HEK293 (cell line): ENCODE measurements at regions not wholly inside any gene's neighbourhood (a gene's known extent, or its start where the extent isn't known, plus 50 kb on each side); places are given as distances from the start of the nearest gene placed in this dataset.
A peak's percentile ranks its signal among the peaks of the same experiment; 100 is the strongest.

ENCODE experiments used
- CTCF ChIA-PET: fragments of 350-600 bp; formaldehyde crosslinking; extraction: SDS; loops from one replicate; lab custom pipeline; 2021; ENCODE audit warnings: antibody characterized with exemption; lab: Yijun Ruan, JAX
- POLR2A ChIA-PET: fragments of 300-600 bp; formaldehyde crosslinking; extraction: SDS; loops from one replicate; lab custom pipeline; 2020; ENCODE audit warnings: antibody characterized with exemption, inconsistent platforms; lab: Yijun Ruan, JAX
- H3K27ac ChIP-seq: fragments of 200-500 bp; sonication (Bioruptor generic); 2 replicates; pipeline ENCODE4 v1.5.1; 2014; ENCODE audit warnings: low read depth, low read length, control low read depth, inconsistent platforms; ENCODE audit errors: extremely low read depth
- H3K36me3 ChIP-seq, 2 experiments: fragments of 200-500 bp in 1 of 2; sonication (Bioruptor generic) in 1 of 2; 1 replicate in 1 of 2; 2 replicates in 1 of 2; pipeline ENCODE4 v1.5.1; 2014 to 2017; ENCODE audit warnings: inconsistent platforms in 2 of 2, low read length in 2 of 2; ENCODE audit not compliant: control insufficient read depth in 2 of 2, insufficient read depth in 1 of 2
- H3K4me1 ChIP-seq: fragments of 200-500 bp; sonication (Bioruptor generic); 2 replicates; pipeline ENCODE4 v1.5.1; 2014; ENCODE audit warnings: mild to moderate bottlenecking, low read length, inconsistent platforms; ENCODE audit not compliant: control insufficient read depth, insufficient read depth
- H3K4me3 ChIP-seq: 2 replicates; pipeline ENCODE4 v1.5.1; 2011; ENCODE audit warnings: low read depth, mild to moderate bottlenecking, control low read depth, low read length, moderate library complexity
- H3K9me3 ChIP-seq: fragments of 200-500 bp; sonication (Bioruptor generic); 2 replicates; pipeline ENCODE4 v1.5.1; 2014; ENCODE audit warnings: low read depth, low read length, inconsistent platforms; ENCODE audit not compliant: control insufficient read depth, insufficient read depth
- KLF9 ChIP-seq: fragments of 450-650 bp; formaldehyde crosslinking; IDR thresholded peaks from 2 replicates; pipeline ENCODE4 v1.5.1; 2016; ENCODE audit warnings: missing biosample characterization, missing genetic modification characterization, low read depth
- OVOL3 ChIP-seq: fragments of 450-650 bp; formaldehyde crosslinking; IDR thresholded peaks from 2 replicates; pipeline ENCODE4 v1.5.1; 2016; ENCODE audit warnings: missing biosample characterization, missing genetic modification characterization
- ZBTB48 ChIP-seq: fragments of 450-650 bp; formaldehyde crosslinking; IDR thresholded peaks from 2 replicates; pipeline ENCODE4 v1.5.1; 2016; ENCODE audit warnings: missing biosample characterization, missing genetic modification characterization
- ZNF121 ChIP-seq: fragments of 450-650 bp; formaldehyde crosslinking; IDR thresholded peaks from 2 replicates; pipeline ENCODE4 v1.5.1; 2016; ENCODE audit warnings: missing biosample characterization, missing genetic modification characterization
- ZNF157 ChIP-seq: fragments of 450-650 bp; formaldehyde crosslinking; IDR thresholded peaks from 2 replicates; pipeline ENCODE4 v1.5.1; 2016; ENCODE audit warnings: missing biosample characterization, missing genetic modification characterization
- ZNF214 ChIP-seq: fragments of 450-650 bp; formaldehyde crosslinking; IDR thresholded peaks from 2 replicates; pipeline ENCODE4 v1.5.1; 2017; ENCODE audit warnings: missing biosample characterization, mild to moderate bottlenecking, missing genetic modification characterization, borderline replicate concordance
- ZNF23 ChIP-seq: fragments of 450-650 bp; formaldehyde crosslinking; IDR thresholded peaks from 2 replicates; pipeline ENCODE4 v1.5.1; 2016; ENCODE audit warnings: missing biosample characterization, missing genetic modification characterization, borderline replicate concordance
- ZNF24 ChIP-seq: fragments of 450-650 bp; formaldehyde crosslinking; IDR thresholded peaks from 2 replicates; pipeline ENCODE4 v1.5.1; 2016; ENCODE audit warnings: missing biosample characterization, missing genetic modification characterization
- ZNF341 ChIP-seq: fragments of 450-650 bp; formaldehyde crosslinking; IDR thresholded peaks from 2 replicates; pipeline ENCODE4; 2016; ENCODE audit warnings: low read depth, missing biosample characterization, missing genetic modification characterization
- ZNF529 ChIP-seq: fragments of 450-650 bp; formaldehyde crosslinking; IDR thresholded peaks from 2 replicates; pipeline ENCODE4 v1.5.1; 2017; ENCODE audit warnings: missing genetic modification characterization, missing biosample characterization; ENCODE audit not compliant: insufficient replicate concordance
- ZNF596 ChIP-seq: fragments of 450-650 bp; IDR thresholded peaks from 2 replicates; pipeline ENCODE4 v1.5.0; 2018; ENCODE audit warnings: missing biosample characterization, mild to moderate bottlenecking, missing genetic modification characterization, moderate library complexity
- ZNF626 ChIP-seq: fragments of 450-650 bp; sonication (Bioruptor Pico); formaldehyde crosslinking; IDR thresholded peaks from 2 replicates; pipeline ENCODE4 v1.5.1; 2018; ENCODE audit warnings: missing biosample characterization, missing genetic modification characterization, inconsistent platforms
- ZNF629 ChIP-seq: fragments of 450-650 bp; formaldehyde crosslinking; IDR thresholded peaks from 2 replicates; pipeline ENCODE4 v1.5.1; 2017; ENCODE audit warnings: missing biosample characterization, missing genetic modification characterization
- TF ChIP-seq, protein P1 (sequence below): fragments of 450-650 bp; formaldehyde crosslinking; IDR thresholded peaks from 2 replicates; pipeline ENCODE4 v1.5.1; 2016; ENCODE audit warnings: missing biosample characterization, missing genetic modification characterization, borderline replicate concordance
- TF ChIP-seq, protein P2 (sequence below): fragments of 450-650 bp; formaldehyde crosslinking; IDR thresholded peaks from 2 replicates; pipeline ENCODE4 v1.5.1; 2016; ENCODE audit warnings: missing biosample characterization, missing genetic modification characterization
- TF ChIP-seq, protein P3 (sequence below): fragments of 450-650 bp; formaldehyde crosslinking; IDR thresholded peaks from 2 replicates; pipeline ENCODE4 v1.5.1; 2016; ENCODE audit warnings: missing biosample characterization, missing genetic modification characterization
- TF ChIP-seq, protein P4 (sequence below): fragments of 450-650 bp; formaldehyde crosslinking; IDR thresholded peaks from 2 replicates; pipeline ENCODE4 v1.5.1; 2016; ENCODE audit warnings: missing biosample characterization, missing genetic modification characterization
- TF ChIP-seq, protein P5 (sequence below): fragments of 450-650 bp; formaldehyde crosslinking; IDR thresholded peaks from 2 replicates; pipeline ENCODE4 v1.5.1; 2017; ENCODE audit warnings: missing biosample characterization, mild to moderate bottlenecking, missing genetic modification characterization, moderate library complexity

DNA sequence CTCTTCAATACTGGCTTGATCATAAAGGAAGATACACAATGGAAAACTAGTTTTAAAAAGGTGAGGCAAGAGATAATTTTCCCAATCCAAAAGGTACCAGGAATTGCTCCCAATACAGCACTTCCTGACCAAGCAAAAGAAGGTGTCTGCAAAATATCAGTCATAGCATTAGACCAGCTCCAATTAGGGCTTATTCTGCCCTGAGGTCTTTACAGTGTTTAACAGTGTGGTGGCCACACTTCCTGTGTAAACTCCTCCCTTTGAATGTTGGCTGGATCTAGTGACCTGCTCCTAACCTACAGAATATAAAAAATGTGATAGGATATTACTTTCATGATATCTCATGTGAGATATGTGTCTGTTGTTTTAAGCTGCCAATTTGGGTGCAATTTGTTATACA, 57.1 kb upstream of the BTN3A2 start (continued):
- no peak for TF ChIP-seq ZNF529 (tag by site-specific recombination)
- TF ChIP-seq, protein P1, sequence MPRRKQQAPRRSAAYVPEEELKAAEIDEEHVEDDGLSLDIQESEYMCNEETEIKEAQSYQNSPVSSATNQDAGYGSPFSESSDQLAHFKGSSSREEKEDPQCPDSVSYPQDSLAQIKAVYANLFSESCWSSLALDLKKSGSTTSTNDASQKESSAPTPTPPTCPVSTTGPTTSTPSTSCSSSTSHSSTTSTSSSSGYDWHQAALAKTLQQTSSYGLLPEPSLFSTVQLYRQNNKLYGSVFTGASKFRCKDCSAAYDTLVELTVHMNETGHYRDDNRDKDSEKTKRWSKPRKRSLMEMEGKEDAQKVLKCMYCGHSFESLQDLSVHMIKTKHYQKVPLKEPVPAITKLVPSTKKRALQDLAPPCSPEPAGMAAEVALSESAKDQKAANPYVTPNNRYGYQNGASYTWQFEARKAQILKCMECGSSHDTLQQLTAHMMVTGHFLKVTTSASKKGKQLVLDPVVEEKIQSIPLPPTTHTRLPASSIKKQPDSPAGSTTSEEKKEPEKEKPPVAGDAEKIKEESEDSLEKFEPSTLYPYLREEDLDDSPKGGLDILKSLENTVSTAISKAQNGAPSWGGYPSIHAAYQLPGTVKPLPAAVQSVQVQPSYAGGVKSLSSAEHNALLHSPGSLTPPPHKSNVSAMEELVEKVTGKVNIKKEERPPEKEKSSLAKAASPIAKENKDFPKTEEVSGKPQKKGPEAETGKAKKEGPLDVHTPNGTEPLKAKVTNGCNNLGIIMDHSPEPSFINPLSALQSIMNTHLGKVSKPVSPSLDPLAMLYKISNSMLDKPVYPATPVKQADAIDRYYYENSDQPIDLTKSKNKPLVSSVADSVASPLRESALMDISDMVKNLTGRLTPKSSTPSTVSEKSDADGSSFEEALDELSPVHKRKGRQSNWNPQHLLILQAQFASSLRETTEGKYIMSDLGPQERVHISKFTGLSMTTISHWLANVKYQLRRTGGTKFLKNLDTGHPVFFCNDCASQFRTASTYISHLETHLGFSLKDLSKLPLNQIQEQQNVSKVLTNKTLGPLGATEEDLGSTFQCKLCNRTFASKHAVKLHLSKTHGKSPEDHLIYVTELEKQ (tag by site-specific recombination), result no peak

DNA sequence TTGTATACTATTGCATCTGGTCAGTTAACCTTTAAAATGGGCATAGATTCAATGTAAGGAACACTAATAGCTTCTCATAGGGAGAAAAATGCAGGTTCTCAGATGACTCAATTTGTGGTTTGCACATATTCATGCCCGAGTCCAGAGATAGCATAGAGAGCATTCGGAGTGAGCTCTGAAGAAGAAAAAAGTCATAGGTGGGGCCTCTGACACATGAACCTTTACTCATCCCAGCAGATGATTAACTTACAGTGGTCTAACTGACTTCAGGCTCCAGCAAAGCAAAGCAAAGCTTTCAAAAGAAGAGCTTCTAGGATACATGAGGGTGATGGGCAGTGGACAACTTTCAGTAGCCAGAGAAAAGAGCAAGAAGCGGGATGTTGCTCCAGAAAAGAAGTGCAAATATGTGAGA, 55.3 kb upstream of the BTN3A2 start:
- H3K4me3 ChIP-seq, result no peak overlapping the region
- TF ChIP-seq OVOL3 (tag by site-specific recombination) (no peak), ZNF341 (no peak), ZNF596 (tag by site-specific recombination) (no peak), ZBTB48 (no peak), ZNF629 (tag by site-specific recombination) (no peak), ZNF157 (tag by site-specific recombination) (no peak), ZNF626 (no peak), KLF9 (no peak), ZNF214 (tag by site-specific recombination) (no peak)
- TF ChIP-seq, protein P1 (tag by site-specific recombination), result no peak
- TF ChIP-seq, protein P2, sequence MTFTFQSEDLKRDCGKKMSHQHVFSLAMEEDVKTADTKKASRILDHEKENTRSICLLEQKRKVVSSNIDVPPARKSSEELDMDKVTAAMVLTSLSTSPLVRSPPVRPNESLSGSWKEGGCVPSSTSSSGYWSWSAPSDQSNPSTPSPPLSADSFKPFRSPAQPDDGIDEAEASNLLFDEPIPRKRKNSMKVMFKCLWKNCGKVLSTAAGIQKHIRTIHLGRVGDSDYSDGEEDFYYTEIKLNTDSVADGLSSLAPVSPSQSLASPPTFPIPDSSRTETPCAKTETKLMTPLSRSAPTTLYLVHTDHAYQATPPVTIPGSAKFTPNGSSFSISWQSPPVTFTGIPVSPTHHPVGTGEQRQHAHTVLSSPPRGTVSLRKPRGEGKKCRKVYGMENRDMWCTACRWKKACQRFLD (tag by site-specific recombination), result no peak
- TF ChIP-seq, all 188 proteins: peak for 0
- ChIA-PET CTCF (interaction anchor here (0.7 to 1.3 kb wide), 6 partner anchors 10 to 121 kb away, joined by 3 to 6 read pairs (median 3); a partner anchor contains a TSS), POLR2A (interaction anchor here (1.7 kb wide), 1 partner anchor 93 kb away, joined by 5 read pairs; a partner anchor contains a TSS)
- H3K36me3 ChIP-seq, result no peaks in the 10 kb centered on the region
- no peak overlapping the region for H3K27ac ChIP-seq
- no peaks in the 10 kb centered on the region for H3K4me1 ChIP-seq
- H3K9me3 ChIP-seq, result no peaks in the 10 kb centered on the region

DNA sequence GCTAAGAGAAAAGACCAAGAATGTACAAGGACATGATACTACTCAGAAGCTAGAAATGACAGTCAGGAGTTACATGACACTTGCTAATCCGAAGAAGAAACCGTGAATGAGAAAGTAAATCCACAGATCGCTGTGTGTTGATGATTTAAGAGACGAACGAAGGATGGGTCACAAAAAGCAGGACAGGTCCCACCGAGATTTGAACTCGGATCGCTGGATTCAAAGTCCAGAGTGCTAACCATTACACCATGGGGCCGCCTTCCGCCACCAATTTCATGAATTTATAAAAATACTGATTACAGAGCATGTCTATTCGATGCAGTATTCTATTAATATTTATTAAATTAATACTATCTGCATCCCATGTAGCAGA, 54.0 kb upstream of the BTN3A2 start:
- Histone ChIP-seq H3K27ac (no peak overlapping the region), H3K4me1 (no peaks in the 10 kb centered on the region), H3K9me3 (no peaks in the 10 kb centered on the region), H3K4me3 (peak overlapping the region; percentile 52), H3K36me3 (no peaks in the 10 kb centered on the region)
- ChIA-PET POLR2A (interaction anchor here (0.5 to 1.7 kb wide), 2 partner anchors 55 to 95 kb away, joined by 3 to 5 read pairs; a partner anchor contains a TSS), CTCF (interaction anchor here (0.6 kb wide), 1 partner anchor 180 kb away, joined by 3 read pairs; no protein-coding TSS in a partner anchor)
- no peak for TF ChIP-seq ZNF23 (tag by site-specific recombination)
- TF ChIP-seq, protein P3, sequence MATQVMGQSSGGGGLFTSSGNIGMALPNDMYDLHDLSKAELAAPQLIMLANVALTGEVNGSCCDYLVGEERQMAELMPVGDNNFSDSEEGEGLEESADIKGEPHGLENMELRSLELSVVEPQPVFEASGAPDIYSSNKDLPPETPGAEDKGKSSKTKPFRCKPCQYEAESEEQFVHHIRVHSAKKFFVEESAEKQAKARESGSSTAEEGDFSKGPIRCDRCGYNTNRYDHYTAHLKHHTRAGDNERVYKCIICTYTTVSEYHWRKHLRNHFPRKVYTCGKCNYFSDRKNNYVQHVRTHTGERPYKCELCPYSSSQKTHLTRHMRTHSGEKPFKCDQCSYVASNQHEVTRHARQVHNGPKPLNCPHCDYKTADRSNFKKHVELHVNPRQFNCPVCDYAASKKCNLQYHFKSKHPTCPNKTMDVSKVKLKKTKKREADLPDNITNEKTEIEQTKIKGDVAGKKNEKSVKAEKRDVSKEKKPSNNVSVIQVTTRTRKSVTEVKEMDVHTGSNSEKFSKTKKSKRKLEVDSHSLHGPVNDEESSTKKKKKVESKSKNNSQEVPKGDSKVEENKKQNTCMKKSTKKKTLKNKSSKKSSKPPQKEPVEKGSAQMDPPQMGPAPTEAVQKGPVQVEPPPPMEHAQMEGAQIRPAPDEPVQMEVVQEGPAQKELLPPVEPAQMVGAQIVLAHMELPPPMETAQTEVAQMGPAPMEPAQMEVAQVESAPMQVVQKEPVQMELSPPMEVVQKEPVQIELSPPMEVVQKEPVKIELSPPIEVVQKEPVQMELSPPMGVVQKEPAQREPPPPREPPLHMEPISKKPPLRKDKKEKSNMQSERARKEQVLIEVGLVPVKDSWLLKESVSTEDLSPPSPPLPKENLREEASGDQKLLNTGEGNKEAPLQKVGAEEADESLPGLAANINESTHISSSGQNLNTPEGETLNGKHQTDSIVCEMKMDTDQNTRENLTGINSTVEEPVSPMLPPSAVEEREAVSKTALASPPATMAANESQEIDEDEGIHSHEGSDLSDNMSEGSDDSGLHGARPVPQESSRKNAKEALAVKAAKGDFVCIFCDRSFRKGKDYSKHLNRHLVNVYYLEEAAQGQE (tag by site-specific recombination), result no peak
- TF ChIP-seq, protein P4, sequence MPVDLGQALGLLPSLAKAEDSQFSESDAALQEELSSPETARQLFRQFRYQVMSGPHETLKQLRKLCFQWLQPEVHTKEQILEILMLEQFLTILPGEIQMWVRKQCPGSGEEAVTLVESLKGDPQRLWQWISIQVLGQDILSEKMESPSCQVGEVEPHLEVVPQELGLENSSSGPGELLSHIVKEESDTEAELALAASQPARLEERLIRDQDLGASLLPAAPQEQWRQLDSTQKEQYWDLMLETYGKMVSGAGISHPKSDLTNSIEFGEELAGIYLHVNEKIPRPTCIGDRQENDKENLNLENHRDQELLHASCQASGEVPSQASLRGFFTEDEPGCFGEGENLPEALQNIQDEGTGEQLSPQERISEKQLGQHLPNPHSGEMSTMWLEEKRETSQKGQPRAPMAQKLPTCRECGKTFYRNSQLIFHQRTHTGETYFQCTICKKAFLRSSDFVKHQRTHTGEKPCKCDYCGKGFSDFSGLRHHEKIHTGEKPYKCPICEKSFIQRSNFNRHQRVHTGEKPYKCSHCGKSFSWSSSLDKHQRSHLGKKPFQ (tag by site-specific recombination), result no peak
- TF ChIP-seq ZNF24 (tag by site-specific recombination), result no peak
- no peak for TF ChIP-seq ZNF121 (tag by site-specific recombination)
- TF ChIP-seq, protein P5, sequence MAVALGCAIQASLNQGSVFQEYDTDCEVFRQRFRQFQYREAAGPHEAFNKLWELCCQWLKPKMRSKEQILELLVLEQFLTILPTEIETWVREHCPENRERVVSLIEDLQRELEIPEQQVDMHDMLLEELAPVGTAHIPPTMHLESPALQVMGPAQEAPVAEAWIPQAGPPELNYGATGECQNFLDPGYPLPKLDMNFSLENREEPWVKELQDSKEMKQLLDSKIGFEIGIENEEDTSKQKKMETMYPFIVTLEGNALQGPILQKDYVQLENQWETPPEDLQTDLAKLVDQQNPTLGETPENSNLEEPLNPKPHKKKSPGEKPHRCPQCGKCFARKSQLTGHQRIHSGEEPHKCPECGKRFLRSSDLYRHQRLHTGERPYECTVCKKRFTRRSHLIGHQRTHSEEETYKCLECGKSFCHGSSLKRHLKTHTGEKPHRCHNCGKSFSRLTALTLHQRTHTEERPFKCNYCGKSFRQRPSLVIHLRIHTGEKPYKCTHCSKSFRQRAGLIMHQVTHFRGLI (tag by site-specific recombination), result no peak
